Renal pelvis (tissue), 1 donor: ENCODE measurements at regions not wholly inside any gene's neighbourhood (a gene's known extent, or its start where the extent isn't known, plus 50 kb on each side); places are given as distances from the start of the nearest gene placed in this dataset.

Experiments
- DNase-seq: peaks from one replicate; pipeline ENCODE4 v3.0.0-alpha.2; 2013

- DNase-seq, result no peak
These were observed 336.0 kb downstream of the PDHA2 start for GRCh38 chr4:96175871-96176270.

GRCh38 chr4:96183611-96184010, 343.7 kb downstream of the PDHA2 start:
- DNase-seq, result no peak

GRCh38 chr4:96186593-96186992, 346.7 kb downstream of the PDHA2 start:
- DNase-seq, result no peak

- no peak for DNase-seq
These were observed 349.9 kb downstream of the PDHA2 start for GRCh38 chr4:96189761-96190160.

- DNase-seq, result no peak
These were observed 353.2 kb downstream of the PDHA2 start for GRCh38 chr4:96193061-96193460.

- no peak for DNase-seq
These were observed 355.1 kb downstream of the PDHA2 start for GRCh38 chr4:96194993-96195392.

- DNase-seq, result no peak
These were observed 365.4 kb downstream of the PDHA2 start for GRCh38 chr4:96205143-96205936.

GRCh38 chr4:96227515-96227914, 387.6 kb downstream of the PDHA2 start:
- DNase-seq, result no peak

- no peak for DNase-seq
These were observed 388.6 kb downstream of the PDHA2 start for GRCh38 chr4:96228463-96228862.

GRCh38 chr4:96240041-96240440, 400.1 kb downstream of the PDHA2 start:
- no peak for DNase-seq

GRCh38 chr4:96241819-96242218, 401.9 kb downstream of the PDHA2 start:
- DNase-seq, result no peak

GRCh38 chr4:96247096-96247495, 407.2 kb downstream of the PDHA2 start:
- no peak for DNase-seq

- peak; percentile 1 for DNase-seq
These were observed 408.3 kb downstream of the PDHA2 start for GRCh38 chr4:96248225-96248624.

- DNase-seq, result no peak
These were observed 420.3 kb downstream of the PDHA2 start for GRCh38 chr4:96260064-96260682.

GRCh38 chr4:96262057-96262456, 422.2 kb downstream of the PDHA2 start:
- no peak for DNase-seq

GRCh38 chr4:96263291-96263690, 423.4 kb downstream of the PDHA2 start:
- DNase-seq, result no peak

- DNase-seq, result no peak
These were observed 425.1 kb downstream of the PDHA2 start for GRCh38 chr4:96264941-96265463.

- no peak for DNase-seq
These were observed 453.9 kb downstream of the PDHA2 start for GRCh38 chr4:96293806-96294205.

GRCh38 chr4:96295143-96295741, 455.3 kb downstream of the PDHA2 start:
- no peak for DNase-seq

- DNase-seq, result no peak
These were observed 461.8 kb downstream of the PDHA2 start for GRCh38 chr4:96301715-96302114.

- no peak for DNase-seq
These were observed 465.1 kb downstream of the PDHA2 start for GRCh38 chr4:96305030-96305429.

GRCh38 chr4:96312046-96312685, 472.3 kb downstream of the PDHA2 start:
- DNase-seq, result no peak

GRCh38 chr4:96315815-96316214, 475.9 kb downstream of the PDHA2 start:
- DNase-seq, result no peak
